Keratinocyte (primary cell): ENCODE measurements at regions not wholly inside any gene's neighbourhood (a gene's known extent, or its start where the extent isn't known, plus 50 kb on each side); places are given as distances from the start of the nearest gene placed in this dataset.

Experiments
- CTCF ChIP-seq, 3 experiments: IDR thresholded peaks in 1 of 3; conservative IDR thresholded peaks in 1 of 3; optimal IDR thresholded peaks in 1 of 3; 2 replicates in 2 of 3; 3 replicates in 1 of 3; pipeline versions ENCODE3 to v1.5.1; 2011; ENCODE audit warnings: low read length in 3 of 3, mild to moderate bottlenecking in 3 of 3, moderate library complexity in 2 of 3, control low read depth in 1 of 3, inconsistent platforms in 1 of 3; ENCODE audit not compliant: insufficient read depth in 2 of 3; ENCODE audit errors: extremely low read depth in 1 of 3
- EZH2 ChIP-seq: IDR thresholded peaks from one replicate; pipeline ENCODE4 v1.6.1; 2012; ENCODE audit warnings: inconsistent platforms, mild to moderate bottlenecking, low read length, moderate library complexity

GRCh38 chr2:145617906-145618305, 1098.0 kb upstream of the ZEB2 start:
- TF ChIP-seq CTCF (optimal IDR thresholded peaks at IDR 0.05 in 1 of 3, IDR thresholded peaks at IDR 0.05 in 1 of 3, conservative IDR thresholded peaks at IDR 0.05 in 1 of 3; ENCODE audit: extremely low read depth in 1 of 3, insufficient read depth in 2 of 3, low read length in 3 of 3) (no peak), EZH2 (no peak)
